ENCODE measurements at regions not wholly inside any gene's neighbourhood (a gene's known extent, or its start where the extent isn't known, plus 50 kb on each side); places are given as distances from the start of the nearest gene placed in this dataset.

GRCh38 chr4:180058691-180059215, 2184.4 kb upstream of the TENM3 start (continued):
- no peak for TF ChIP-seq YY1 (IDR thresholded peaks at IDR 0.05; ENCODE audit: extremely low read depth, insufficient replicate concordance, low read depth, low read length)
- TF ChIP-seq ZFX (IDR thresholded peaks at IDR 0.05), result no peak

GRCh38 chr4:180059216-180059881, 2183.9 kb upstream of the TENM3 start:
- no peak for TF ChIP-seq ATF3 (IDR thresholded peaks at IDR 0.05)
- no peak for TF ChIP-seq ZBTB33 (IDR thresholded peaks at IDR 0.05; ENCODE audit: extremely low read depth, insufficient replicate concordance, low read length)
- no peak for TF ChIP-seq ZFX (IDR thresholded peaks at IDR 0.05)
- TF ChIP-seq EGR1 (IDR thresholded peaks at IDR 0.05; ENCODE audit: low read depth), result no peak
- no peak for TF ChIP-seq EZH2 (IDR thresholded peaks at IDR 0.05)
- no peak for TF ChIP-seq CEBPB (IDR thresholded peaks at IDR 0.05; ENCODE audit: low read depth)
- no peak for TF ChIP-seq EZH2phosphoT487 (IDR thresholded peaks at IDR 0.05; ENCODE audit: borderline replicate concordance)
- no peak for TF ChIP-seq SIN3A (IDR thresholded peaks at IDR 0.05; ENCODE audit: low read depth)
- no peak for TF ChIP-seq POLR2AphosphoS5 (IDR thresholded peaks at IDR 0.05; ENCODE audit: low read depth, low read length)
- TF ChIP-seq CBX3 (IDR thresholded peaks at IDR 0.05; ENCODE audit: low read depth), result no peak
- TF ChIP-seq SRF (IDR thresholded peaks at IDR 0.05; ENCODE audit: low read depth), result no peak
- no TSS peak for BruUV-seq (replicated peaks)
- no peak overlapping the region for H3K4me2 ChIP-seq (ENCODE audit: low read length)
- intact Hi-C loops (cut with micrococcal nuclease), result no loop called here
- ChIA-PET POLR2A (no interaction called here), CTCF (no interaction called here), RAD21 (ENCODE audit: low non-redundant PET in 1 of 2, low total read pairs in 2 of 2, uncharacterized antibody in 2 of 2, unreplicated experiment in 2 of 2) (no interaction called here)
- H3K9me3 ChIP-seq (ENCODE audit: control insufficient read depth in 1 of 2, insufficient read depth in 1 of 2, low read depth in 1 of 2, low read length in 2 of 2), result no peaks in the 10 kb centered on the region
- no peak overlapping the region for H3K4me3 ChIP-seq (replicated peaks in 1 of 2; ENCODE audit: low read depth in 1 of 2, low read length in 2 of 2)
- no peaks in the 10 kb centered on the region for H3K27me3 ChIP-seq (ENCODE audit: insufficient read depth, low read length)
- no peak overlapping the region for H3K27ac ChIP-seq (ENCODE audit: low read depth, low read length)
- H3K9ac ChIP-seq (ENCODE audit: low read length), result no peak overlapping the region
- no peaks in the 10 kb centered on the region for H4K20me1 ChIP-seq (ENCODE audit: insufficient read depth)
- H3K9me2 ChIP-seq (ENCODE audit: insufficient read depth), result no peaks in the 10 kb centered on the region
- no peaks in the 10 kb centered on the region for H3K79me2 ChIP-seq (ENCODE audit: insufficient read depth, low read length)
- no peaks in the 10 kb centered on the region for H3K4me1 ChIP-seq (ENCODE audit: control insufficient read depth in 1 of 2, insufficient read depth in 2 of 2, low read length in 2 of 2)
- ATAC-seq (no peak), DNase-seq (ENCODE audit: low read depth, low spot score) (no peak)
- H2AFZ ChIP-seq (ENCODE audit: low read depth, low read length, poor library complexity, severe bottlenecking), result no peak overlapping the region
- no peaks in the 10 kb centered on the region for H3K36me3 ChIP-seq (ENCODE audit: control insufficient read depth in 1 of 2, insufficient read depth in 2 of 2, low read length in 2 of 2)

Data from HCT116 (cell line).